ENCODE measurements at regions not wholly inside any gene's neighbourhood (a gene's known extent, or its start where the extent isn't known, plus 50 kb on each side); places are given as distances from the start of the nearest gene placed in this dataset.

GRCh38 chr21:29475329-29475728 lies 176.6 kb downstream of the BACH1 start:
- Mint-ChIP-seq H3K4me3 (no peak overlapping the region), H3K4me1 (peaks cover 15% of the 10 kb centered on the region), H3K27me3 (ENCODE audit: insufficient read depth) (no peaks in the 10 kb centered on the region), H3K27ac (no peak overlapping the region), H3K36me3 (ENCODE audit: low read depth) (no peaks in the 10 kb centered on the region), H3K9me3 (no peaks in the 10 kb centered on the region)
- H3K27ac ChIP-seq (ENCODE audit: low read depth, low read length) = no peak overlapping the region
- peaks cover 8% of the 10 kb centered on the region for H3K9me3 ChIP-seq (ENCODE audit: control insufficient read depth, low read length)
- H3K4me1 ChIP-seq (ENCODE audit: control insufficient read depth, insufficient read depth, low read length) = peaks cover 7% of the 10 kb centered on the region
- TF ChIP-seq, protein P1, sequence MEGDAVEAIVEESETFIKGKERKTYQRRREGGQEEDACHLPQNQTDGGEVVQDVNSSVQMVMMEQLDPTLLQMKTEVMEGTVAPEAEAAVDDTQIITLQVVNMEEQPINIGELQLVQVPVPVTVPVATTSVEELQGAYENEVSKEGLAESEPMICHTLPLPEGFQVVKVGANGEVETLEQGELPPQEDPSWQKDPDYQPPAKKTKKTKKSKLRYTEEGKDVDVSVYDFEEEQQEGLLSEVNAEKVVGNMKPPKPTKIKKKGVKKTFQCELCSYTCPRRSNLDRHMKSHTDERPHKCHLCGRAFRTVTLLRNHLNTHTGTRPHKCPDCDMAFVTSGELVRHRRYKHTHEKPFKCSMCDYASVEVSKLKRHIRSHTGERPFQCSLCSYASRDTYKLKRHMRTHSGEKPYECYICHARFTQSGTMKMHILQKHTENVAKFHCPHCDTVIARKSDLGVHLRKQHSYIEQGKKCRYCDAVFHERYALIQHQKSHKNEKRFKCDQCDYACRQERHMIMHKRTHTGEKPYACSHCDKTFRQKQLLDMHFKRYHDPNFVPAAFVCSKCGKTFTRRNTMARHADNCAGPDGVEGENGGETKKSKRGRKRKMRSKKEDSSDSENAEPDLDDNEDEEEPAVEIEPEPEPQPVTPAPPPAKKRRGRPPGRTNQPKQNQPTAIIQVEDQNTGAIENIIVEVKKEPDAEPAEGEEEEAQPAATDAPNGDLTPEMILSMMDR (conservative IDR thresholded peaks at IDR 0.05) = no peak
- no peaks in the 10 kb centered on the region for H3K27me3 ChIP-seq (ENCODE audit: control insufficient read depth, insufficient read depth, low read length, poor library complexity, severe bottlenecking)
- H3K9ac ChIP-seq (ENCODE audit: extremely low read depth, low read length, poor library complexity, severe bottlenecking) = no peak overlapping the region
- DNase-seq = no peak
- H3K4me3 ChIP-seq (ENCODE audit: low read length) = no peak overlapping the region
- 91% methylated on average over 1 of the region's 2 CpGs; no CpG with 5 or more reads in 1 of the 2 experiments for WGBS, 2 experiments (ENCODE audit: insufficient coverage in 1 of 2, insufficient read length in 1 of 2)
- H3K36me3 ChIP-seq (ENCODE audit: control insufficient read depth, insufficient read depth, low read length) = no peaks in the 10 kb centered on the region

- H3K27me3 ChIP-seq (ENCODE audit: control insufficient read depth, insufficient read depth, low read length, poor library complexity, severe bottlenecking) = no peaks in the 10 kb centered on the region
- no peak overlapping the region for H3K4me3 ChIP-seq (ENCODE audit: low read length)
- WGBS, 2 experiments (ENCODE audit: insufficient coverage in 1 of 2, insufficient read length in 1 of 2) = 90 to 100% methylated on average over 2 to 5 of the region's 5 CpGs
- TF ChIP-seq, protein P1 (conservative IDR thresholded peaks at IDR 0.05) = no peak
- H3K36me3 ChIP-seq (ENCODE audit: control insufficient read depth, insufficient read depth, low read length) = no peaks in the 10 kb centered on the region
- peaks cover 15% of the 10 kb centered on the region for H3K4me1 Mint-ChIP-seq
- H3K4me3 Mint-ChIP-seq = no peak overlapping the region
- no peak overlapping the region for H3K27ac ChIP-seq (ENCODE audit: low read depth, low read length)
- DNase-seq = no peak
- peaks cover 7% of the 10 kb centered on the region for H3K4me1 ChIP-seq (ENCODE audit: control insufficient read depth, insufficient read depth, low read length)
- no peaks in the 10 kb centered on the region for H3K9me3 Mint-ChIP-seq
- no peaks in the 10 kb centered on the region for H3K36me3 Mint-ChIP-seq (ENCODE audit: low read depth)
- H3K27me3 Mint-ChIP-seq (ENCODE audit: insufficient read depth) = no peaks in the 10 kb centered on the region
- no peak overlapping the region for H3K9ac ChIP-seq (ENCODE audit: extremely low read depth, low read length, poor library complexity, severe bottlenecking)
- peaks cover 8% of the 10 kb centered on the region for H3K9me3 ChIP-seq (ENCODE audit: control insufficient read depth, low read length)
- H3K27ac Mint-ChIP-seq = peak overlapping the region; percentile 2
These were observed 178.6 kb downstream of the BACH1 start for GRCh38 chr21:29477347-29477746.

GRCh38 chr21:29477941-29478340 lies 179.2 kb downstream of the BACH1 start:
- TF ChIP-seq, protein P1 (conservative IDR thresholded peaks at IDR 0.05) = no peak
- Histone ChIP-seq H3K9me3 (ENCODE audit: control insufficient read depth, low read length) (peaks cover 8% of the 10 kb centered on the region), H3K27ac (ENCODE audit: low read depth, low read length) (no peak overlapping the region), H3K9ac (ENCODE audit: extremely low read depth, low read length, poor library complexity, severe bottlenecking) (no peak overlapping the region), H3K4me3 (ENCODE audit: low read length) (no peak overlapping the region), H3K4me1 (ENCODE audit: control insufficient read depth, insufficient read depth, low read length) (peaks cover 7% of the 10 kb centered on the region), H3K27me3 (ENCODE audit: control insufficient read depth, insufficient read depth, low read length, poor library complexity, severe bottlenecking) (no peaks in the 10 kb centered on the region), H3K36me3 (ENCODE audit: control insufficient read depth, insufficient read depth, low read length) (no peaks in the 10 kb centered on the region)
- Mint-ChIP-seq H3K4me3 (no peak overlapping the region), H3K27ac (no peak overlapping the region), H3K27me3 (ENCODE audit: insufficient read depth) (no peaks in the 10 kb centered on the region), H3K9me3 (no peaks in the 10 kb centered on the region), H3K4me1 (peaks cover 15% of the 10 kb centered on the region), H3K36me3 (ENCODE audit: low read depth) (no peaks in the 10 kb centered on the region)
- 93 to 95% methylated on average over 5 of the region's 5 CpGs for WGBS, 2 experiments (ENCODE audit: insufficient coverage in 1 of 2, insufficient read length in 1 of 2)
- no peak for DNase-seq
